ENCODE measurements at regions not wholly inside any gene's neighbourhood (a gene's known extent, or its start where the extent isn't known, plus 50 kb on each side); places are given as distances from the start of the nearest gene placed in this dataset.

DNA sequence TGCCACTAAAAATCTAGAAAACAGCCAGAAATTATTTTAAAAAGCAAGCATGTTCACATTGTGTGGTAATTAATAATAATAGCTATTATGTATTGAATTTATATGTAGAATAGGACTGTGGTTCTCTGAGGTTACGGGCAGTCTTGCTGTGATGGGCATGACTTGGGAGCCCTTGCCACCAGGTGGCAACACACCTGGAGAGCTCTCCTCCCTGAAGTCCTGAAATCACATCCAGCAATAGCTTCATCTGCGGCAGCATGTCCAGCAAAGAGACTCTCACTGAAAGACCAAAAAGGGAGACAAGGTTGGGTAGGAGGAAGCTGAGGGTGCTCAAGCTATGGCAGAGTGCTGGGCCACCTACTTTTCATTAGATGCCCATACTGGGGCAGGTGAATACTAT lies 206.8 kb upstream of the IL12A start:
- ChIA-PET POLR2A (interaction anchor here (1.0 kb wide), 1 partner anchor 47 kb away, joined by 3 read pairs; no protein-coding TSS in a partner anchor), CTCF (interaction anchor here (0.9 to 8.2 kb wide), 8 partner anchors 10 to 225 kb away, joined by 3 to 61 read pairs (median 4); no protein-coding TSS in a partner anchor)
- H3K4me3 ChIP-seq (ENCODE audit: low read depth, low read length), result no peak overlapping the region
- no peak for DNase-seq (ENCODE audit: low read depth, low spot score)
- TF ChIP-seq, protein P1, sequence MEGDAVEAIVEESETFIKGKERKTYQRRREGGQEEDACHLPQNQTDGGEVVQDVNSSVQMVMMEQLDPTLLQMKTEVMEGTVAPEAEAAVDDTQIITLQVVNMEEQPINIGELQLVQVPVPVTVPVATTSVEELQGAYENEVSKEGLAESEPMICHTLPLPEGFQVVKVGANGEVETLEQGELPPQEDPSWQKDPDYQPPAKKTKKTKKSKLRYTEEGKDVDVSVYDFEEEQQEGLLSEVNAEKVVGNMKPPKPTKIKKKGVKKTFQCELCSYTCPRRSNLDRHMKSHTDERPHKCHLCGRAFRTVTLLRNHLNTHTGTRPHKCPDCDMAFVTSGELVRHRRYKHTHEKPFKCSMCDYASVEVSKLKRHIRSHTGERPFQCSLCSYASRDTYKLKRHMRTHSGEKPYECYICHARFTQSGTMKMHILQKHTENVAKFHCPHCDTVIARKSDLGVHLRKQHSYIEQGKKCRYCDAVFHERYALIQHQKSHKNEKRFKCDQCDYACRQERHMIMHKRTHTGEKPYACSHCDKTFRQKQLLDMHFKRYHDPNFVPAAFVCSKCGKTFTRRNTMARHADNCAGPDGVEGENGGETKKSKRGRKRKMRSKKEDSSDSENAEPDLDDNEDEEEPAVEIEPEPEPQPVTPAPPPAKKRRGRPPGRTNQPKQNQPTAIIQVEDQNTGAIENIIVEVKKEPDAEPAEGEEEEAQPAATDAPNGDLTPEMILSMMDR (IDR thresholded peaks at IDR 0.05; ENCODE audit: insufficient read depth, low read length, missing control alignments), result no peak

DNA sequence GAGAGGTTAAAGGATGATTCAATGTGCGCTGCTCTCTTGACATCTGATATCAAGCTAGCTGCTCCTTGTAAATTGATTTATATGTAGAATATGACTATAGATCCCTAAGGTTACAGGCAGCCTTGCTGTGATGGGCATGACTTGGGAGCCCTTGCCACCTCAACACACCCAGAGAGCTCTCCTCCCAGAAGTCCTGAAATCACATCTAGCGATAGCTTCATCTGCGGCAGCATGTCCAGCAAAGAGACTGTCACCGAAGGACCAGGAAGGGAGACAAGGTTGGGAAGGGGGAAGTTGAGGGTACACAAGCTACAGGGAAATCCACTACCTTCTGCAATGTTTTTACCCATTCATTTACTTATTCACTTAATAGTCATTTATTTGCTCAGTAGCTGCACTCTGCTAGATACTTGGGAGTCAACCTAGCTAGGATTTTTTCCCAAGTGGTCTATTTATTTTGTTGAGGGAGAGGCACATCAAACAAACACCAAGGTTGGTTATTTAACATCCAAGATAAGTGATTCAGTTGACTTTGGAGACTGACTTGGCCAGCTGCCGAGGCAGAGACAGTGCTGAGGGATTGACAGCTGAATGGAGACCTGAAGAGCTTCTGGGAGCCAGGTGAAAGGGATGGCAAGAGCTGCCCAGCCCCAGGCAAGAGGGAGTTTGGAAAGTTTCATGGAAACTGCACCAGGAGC lies 205.8 kb upstream of the IL12A start:
- CTCF ChIA-PET, result interaction anchor here (1.1 to 8.2 kb wide), 8 partner anchors 12 to 224 kb away, joined by 3 to 61 read pairs (median 6); no protein-coding TSS in a partner anchor
- TF ChIP-seq, protein P1 (IDR thresholded peaks at IDR 0.05; ENCODE audit: insufficient read depth, low read length, missing control alignments), result no peak
- H3K4me3 ChIP-seq (ENCODE audit: low read depth, low read length), result no peak overlapping the region
- no peak for DNase-seq (ENCODE audit: low read depth, low spot score)
- POLR2A ChIA-PET, result interaction anchor here (1.2 kb wide), 1 partner anchor 18 kb away, joined by 3 read pairs; no protein-coding TSS in a partner anchor

DNA sequence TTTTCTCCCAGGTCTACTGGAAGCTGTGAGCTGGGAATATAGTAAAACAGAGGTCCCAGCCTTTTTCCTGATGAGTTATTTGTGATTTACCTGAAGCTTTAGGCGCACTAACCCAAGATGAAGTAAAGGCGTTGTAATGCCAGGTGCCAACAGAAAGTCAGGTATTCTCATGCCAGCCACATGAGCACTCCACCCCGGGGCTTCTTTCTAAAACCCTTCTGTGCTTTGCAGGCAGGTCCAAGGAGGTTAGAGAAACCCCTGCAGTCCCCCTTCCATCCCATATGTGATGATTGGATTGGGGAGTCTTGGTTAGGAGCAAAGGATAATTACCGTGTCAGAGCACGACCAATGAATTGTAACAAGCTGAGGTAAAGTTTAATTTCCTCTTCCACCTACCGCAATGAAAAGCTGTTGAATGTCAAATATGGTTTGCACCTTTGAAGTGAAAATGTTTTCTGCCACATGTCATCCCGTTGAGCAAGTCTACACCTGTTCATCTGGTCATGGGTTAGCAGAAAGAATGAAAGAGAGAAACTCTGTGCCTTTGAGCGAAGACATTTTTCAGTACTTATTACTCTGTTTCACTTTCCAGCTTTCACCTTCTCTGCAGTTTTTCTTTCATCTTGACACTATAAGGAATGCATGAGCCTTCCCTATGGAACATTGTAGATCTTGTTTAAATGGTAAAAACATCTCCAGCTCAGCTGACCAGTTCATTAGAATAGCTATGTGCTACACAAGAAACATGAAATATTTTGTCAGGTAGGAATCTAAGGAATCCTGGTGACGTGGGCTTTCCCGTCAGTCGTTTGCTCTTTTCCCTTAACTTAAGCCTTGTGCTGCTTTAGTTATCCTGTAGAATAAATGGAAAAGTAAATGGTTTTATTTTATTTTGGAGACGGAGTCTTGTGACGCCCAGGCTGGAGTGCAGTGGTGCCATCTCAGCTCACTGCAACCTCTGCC lies 204.6 kb upstream of the IL12A start:
- ChIA-PET POLR2A (interaction anchor here (1.2 to 1.9 kb wide), 2 partner anchors 20 to 22 kb away, joined by 3 to 4 read pairs; no protein-coding TSS in a partner anchor), CTCF (interaction anchor here (1.1 to 8.2 kb wide), 8 partner anchors 9 to 222 kb away, joined by 3 to 61 read pairs (median 12); no protein-coding TSS in a partner anchor)
- TF ChIP-seq, protein P1 (IDR thresholded peaks at IDR 0.05; ENCODE audit: insufficient read depth, low read length, missing control alignments), result no peak
- H3K4me3 ChIP-seq (ENCODE audit: low read depth, low read length), result no peak overlapping the region
- DNase-seq (ENCODE audit: low read depth, low spot score), result no peak

DNA sequence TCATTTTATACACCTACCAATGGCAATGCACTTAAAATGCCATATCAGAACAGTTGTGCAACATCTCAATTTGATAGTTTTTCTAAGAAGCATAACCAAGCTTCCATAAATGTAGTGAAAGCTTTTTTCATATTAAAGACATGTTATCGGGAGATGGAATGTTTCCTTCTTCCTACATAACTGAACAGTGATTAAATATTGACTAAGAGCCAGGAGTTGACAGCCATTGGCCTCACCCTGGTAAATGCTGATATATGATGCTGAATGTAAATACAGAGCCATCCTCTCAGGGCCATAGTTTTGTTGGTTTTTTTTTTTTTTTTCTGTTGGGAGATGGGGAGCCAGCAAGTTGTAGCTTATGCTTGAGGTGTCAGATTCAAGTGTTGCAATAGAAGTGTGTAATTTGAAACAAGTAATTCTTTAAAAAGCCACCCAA lies 203.3 kb upstream of the IL12A start:
- ChIA-PET CTCF (interaction anchor here (0.6 to 8.2 kb wide), 11 partner anchors 9 to 221 kb away, joined by 3 to 61 read pairs (median 5); no protein-coding TSS in a partner anchor), POLR2A (interaction anchor here (1.1 to 1.9 kb wide), 3 partner anchors 11 to 52 kb away, joined by 4 to 6 read pairs (median 4); no protein-coding TSS in a partner anchor)
- TF ChIP-seq, protein P1 (IDR thresholded peaks at IDR 0.05; ENCODE audit: insufficient read depth, low read length, missing control alignments), result no peak
- DNase-seq (ENCODE audit: low read depth, low spot score), result no peak
- H3K4me3 ChIP-seq (ENCODE audit: low read depth, low read length), result no peak overlapping the region

DNA sequence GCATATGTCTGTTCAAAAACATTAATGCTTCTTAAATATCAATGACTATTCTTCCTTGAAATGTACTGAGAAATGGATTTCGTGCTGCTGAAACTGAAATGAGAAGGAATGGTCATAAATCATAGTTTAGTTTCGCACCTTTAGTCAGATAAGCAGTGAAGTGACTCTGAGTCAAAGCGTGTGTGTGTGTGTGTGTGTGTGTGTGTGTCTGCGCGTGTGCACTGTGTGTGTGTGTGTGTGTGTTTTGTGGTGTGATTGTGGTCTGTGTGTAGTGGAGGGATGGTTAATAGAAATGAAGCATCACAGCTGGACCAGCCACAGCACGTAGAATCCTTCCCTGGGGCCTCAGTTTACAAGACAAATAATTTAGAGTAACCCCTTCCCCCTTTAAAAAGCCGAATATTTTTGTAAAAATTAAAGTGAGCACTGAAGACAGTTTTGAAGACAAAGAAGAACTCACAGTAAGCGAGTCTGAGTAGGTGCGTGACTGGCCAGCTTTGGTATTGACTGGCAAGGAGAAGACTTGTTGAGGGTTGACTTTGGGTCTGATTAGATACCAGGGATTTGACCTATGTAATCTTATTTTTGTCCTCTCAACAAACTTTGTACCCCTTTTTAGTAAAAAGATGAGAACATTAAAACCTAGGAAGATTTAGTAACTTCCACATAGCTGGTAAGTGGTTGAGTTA lies 202.0 kb upstream of the IL12A start:
- TF ChIP-seq, protein P1 (IDR thresholded peaks at IDR 0.05; ENCODE audit: insufficient read depth, low read length, missing control alignments), result no peak
- ChIA-PET CTCF (interaction anchor here (0.8 to 8.1 kb wide), 7 partner anchors 10 to 202 kb away, joined by 3 to 61 read pairs (median 5); partner anchors contain the start of gene IL12A), POLR2A (no interaction called here)
- DNase-seq (ENCODE audit: low read depth, low spot score), result no peak
- H3K4me3 ChIP-seq (ENCODE audit: low read depth, low read length), result no peak overlapping the region

Data from AG04449 (cell line).